OCI-LY1 (cell line): ENCODE measurements at regions not wholly inside any gene's neighbourhood (a gene's known extent, or its start where the extent isn't known, plus 50 kb on each side); places are given as distances from the start of the nearest gene placed in this dataset.

ENCODE experiments used
- H2AFZ ChIP-seq: fragments of 200-600 bp; sonication (generic), shearing (Covaris generic); 2 replicates; pipeline ENCODE4 v1.6.0; 2014; ENCODE audit warnings: antibody characterized with exemption, mild to moderate bottlenecking, low read length
- H3F3A ChIP-seq: fragments of 200-600 bp; sonication (generic), shearing (Covaris generic); 2 replicates; pipeline ENCODE4 v1.6.0; 2014; ENCODE audit warnings: mild to moderate bottlenecking, antibody characterized with exemption, low read length, moderate library complexity; ENCODE audit not compliant: insufficient read depth
- H3K27ac ChIP-seq: fragments of 200-600 bp; sonication (generic); 2 replicates; pipeline ENCODE4 v1.5.1; 2014; ENCODE audit warnings: low read length, mixed run types, mild to moderate bottlenecking, low read depth; ENCODE audit not compliant: poor library complexity, severe bottlenecking
- H3K27me3 ChIP-seq: fragments of 200-600 bp; sonication (generic); 2 replicates; pipeline ENCODE4 v1.6.0; 2014; ENCODE audit warnings: antibody characterized with exemption, mild to moderate bottlenecking, low read length, moderate library complexity; ENCODE audit not compliant: insufficient read depth
- H3K36me3 ChIP-seq: fragments of 200-600 bp; sonication (generic); 2 replicates; pipeline ENCODE4 v1.6.1; 2014; ENCODE audit warnings: mild to moderate bottlenecking, antibody characterized with exemption, low read length, moderate library complexity, mixed read lengths; ENCODE audit not compliant: insufficient read depth
- H3K4me1 ChIP-seq: fragments of 200-600 bp; sonication (generic); 2 replicates; pipeline ENCODE4 v1.5.1; 2014; ENCODE audit warnings: mild to moderate bottlenecking, low read length, moderate library complexity; ENCODE audit not compliant: insufficient read depth, severe bottlenecking
- H3K4me2 ChIP-seq: fragments of 200-600 bp; sonication (generic), shearing (Covaris generic); 2 replicates; pipeline ENCODE4 v1.6.1; 2014; ENCODE audit warnings: low read length
- H3K4me3 ChIP-seq: fragments of 200-600 bp; sonication (generic); 2 replicates; pipeline ENCODE4 v1.5.1; 2014; ENCODE audit warnings: low read length, low read depth, mild to moderate bottlenecking, mixed read lengths; ENCODE audit not compliant: poor library complexity, severe bottlenecking
- H3K79me2 ChIP-seq: fragments of 200-600 bp; shearing (Covaris generic); 2 replicates; pipeline ENCODE4 v1.6.1; 2016; ENCODE audit warnings: mixed run types, low read length, mixed read lengths; ENCODE audit not compliant: insufficient read depth
- H3K9ac ChIP-seq: fragments of 200-600 bp; sonication (generic), shearing (Covaris generic); 2 replicates; pipeline ENCODE4 v1.6.1; 2014; ENCODE audit warnings: mild to moderate bottlenecking, low read length, mixed read lengths
- H3K9me2 ChIP-seq: fragments of 200-600 bp; sonication (generic), shearing (Covaris generic); 2 replicates; pipeline ENCODE4 v1.6.1; 2014; ENCODE audit warnings: low read depth, mild to moderate bottlenecking, low read length, mixed read lengths
- H3K9me3 ChIP-seq: fragments of 200-600 bp; shearing (Covaris generic); 2 replicates; pipeline ENCODE4 v1.6.1; 2014; ENCODE audit warnings: low read length, mixed read lengths
- H4K20me1 ChIP-seq: fragments of 200-600 bp; sonication (generic), shearing (Covaris generic); 2 replicates; pipeline ENCODE4 v1.6.0; 2016; ENCODE audit warnings: mild to moderate bottlenecking, low read length; ENCODE audit not compliant: insufficient read depth
- EZH2 ChIP-seq: fragments of 200-600 bp; sonication (generic), shearing (Covaris generic); IDR thresholded peaks from 2 replicates; pipeline ENCODE4 v1.8.0; 2017; ENCODE audit warnings: borderline replicate concordance, mixed run types, mild to moderate bottlenecking, antibody characterized with exemption, low read length, moderate library complexity, mixed read lengths
- TF ChIP-seq, protein P1 (sequence below): fragments of 200-600 bp; sonication (generic), shearing (Covaris generic); IDR thresholded peaks from 2 replicates; pipeline ENCODE4 v1.5.1; 2017; ENCODE audit warnings: mild to moderate bottlenecking, antibody characterized with exemption, low read length, moderate library complexity, mixed read lengths

DNA sequence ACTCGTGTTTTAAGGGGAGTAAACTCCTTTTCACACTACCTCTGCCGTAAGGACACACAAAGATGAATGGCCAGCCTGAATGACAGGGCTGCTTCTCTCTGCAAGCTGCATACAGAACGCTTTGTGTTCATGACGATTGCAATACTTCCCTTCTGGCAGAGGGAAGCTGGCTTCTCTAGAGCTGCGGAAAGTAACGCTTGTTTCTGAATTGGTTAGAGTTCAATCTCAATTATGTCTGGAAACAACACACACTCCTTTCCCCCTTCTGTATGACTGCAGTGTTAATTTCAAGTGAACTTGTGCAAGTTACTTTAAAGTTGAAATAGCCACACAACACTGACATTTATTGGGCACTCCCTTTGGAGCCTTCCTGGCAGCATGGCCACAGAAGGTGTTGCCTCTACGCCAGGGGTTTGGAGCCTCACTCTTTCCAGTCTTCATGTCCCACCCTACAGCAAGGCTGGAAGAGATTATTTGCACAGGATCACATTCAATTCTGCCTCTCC, 242.6 kb downstream of the NDFIP2 start:
- Histone ChIP-seq H3K4me3 (no peak overlapping the region), H3K9me3 (no peaks in the 10 kb centered on the region), H3K27ac (no peak overlapping the region), H3K4me2 (no peak overlapping the region), H2AFZ (no peak overlapping the region), H3F3A (no peaks in the 10 kb centered on the region), H4K20me1 (no peaks in the 10 kb centered on the region), H3K79me2 (no peaks in the 10 kb centered on the region), H3K9me2 (no peaks in the 10 kb centered on the region), H3K4me1 (no peaks in the 10 kb centered on the region), H3K9ac (no peak overlapping the region), H3K36me3 (no peaks in the 10 kb centered on the region), H3K27me3 (no peaks in the 10 kb centered on the region)
- no peak for TF ChIP-seq EZH2

DNA sequence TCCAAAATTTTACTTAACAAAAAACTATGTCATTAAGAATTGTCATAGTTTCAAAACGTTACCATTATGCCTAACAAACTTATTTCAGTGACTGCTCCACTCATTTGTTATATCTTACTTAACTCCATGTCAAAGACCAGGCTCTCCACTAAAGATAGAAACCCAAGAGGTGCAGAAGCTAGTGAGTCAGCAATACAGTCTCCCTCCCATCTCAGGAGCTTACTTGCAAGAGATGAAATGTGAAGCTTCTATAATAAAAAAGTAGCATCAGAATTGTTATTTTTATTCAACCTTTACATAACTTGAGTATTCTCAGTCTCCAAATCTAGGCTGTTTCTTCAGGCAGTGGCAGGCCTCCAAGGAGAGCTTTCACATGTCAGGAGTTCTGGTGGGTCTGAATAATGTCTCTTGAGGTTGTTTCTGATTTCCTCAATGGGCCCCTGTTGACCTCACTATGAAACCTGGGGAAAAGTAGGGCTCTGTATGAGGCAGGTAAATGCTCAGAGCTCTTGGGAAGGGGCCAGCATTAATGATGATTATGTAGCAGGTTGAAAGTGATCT, 242.0 kb downstream of the NDFIP2 start:
- TF ChIP-seq, protein P1, sequence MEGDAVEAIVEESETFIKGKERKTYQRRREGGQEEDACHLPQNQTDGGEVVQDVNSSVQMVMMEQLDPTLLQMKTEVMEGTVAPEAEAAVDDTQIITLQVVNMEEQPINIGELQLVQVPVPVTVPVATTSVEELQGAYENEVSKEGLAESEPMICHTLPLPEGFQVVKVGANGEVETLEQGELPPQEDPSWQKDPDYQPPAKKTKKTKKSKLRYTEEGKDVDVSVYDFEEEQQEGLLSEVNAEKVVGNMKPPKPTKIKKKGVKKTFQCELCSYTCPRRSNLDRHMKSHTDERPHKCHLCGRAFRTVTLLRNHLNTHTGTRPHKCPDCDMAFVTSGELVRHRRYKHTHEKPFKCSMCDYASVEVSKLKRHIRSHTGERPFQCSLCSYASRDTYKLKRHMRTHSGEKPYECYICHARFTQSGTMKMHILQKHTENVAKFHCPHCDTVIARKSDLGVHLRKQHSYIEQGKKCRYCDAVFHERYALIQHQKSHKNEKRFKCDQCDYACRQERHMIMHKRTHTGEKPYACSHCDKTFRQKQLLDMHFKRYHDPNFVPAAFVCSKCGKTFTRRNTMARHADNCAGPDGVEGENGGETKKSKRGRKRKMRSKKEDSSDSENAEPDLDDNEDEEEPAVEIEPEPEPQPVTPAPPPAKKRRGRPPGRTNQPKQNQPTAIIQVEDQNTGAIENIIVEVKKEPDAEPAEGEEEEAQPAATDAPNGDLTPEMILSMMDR: no peak
- TF ChIP-seq EZH2: no peak
- no peak overlapping the region for H2AFZ ChIP-seq
- no peaks in the 10 kb centered on the region for H3K4me1 ChIP-seq
- no peaks in the 10 kb centered on the region for H3K9me3 ChIP-seq
- H3K4me2 ChIP-seq: no peak overlapping the region
- H3K79me2 ChIP-seq: no peaks in the 10 kb centered on the region
- H4K20me1 ChIP-seq: no peaks in the 10 kb centered on the region
- no peak overlapping the region for H3K9ac ChIP-seq
- H3K4me3 ChIP-seq: no peak overlapping the region
- no peaks in the 10 kb centered on the region for H3K27me3 ChIP-seq
- H3K9me2 ChIP-seq: no peaks in the 10 kb centered on the region
- H3K36me3 ChIP-seq: no peaks in the 10 kb centered on the region
- no peaks in the 10 kb centered on the region for H3F3A ChIP-seq
- H3K27ac ChIP-seq: no peak overlapping the region

DNA sequence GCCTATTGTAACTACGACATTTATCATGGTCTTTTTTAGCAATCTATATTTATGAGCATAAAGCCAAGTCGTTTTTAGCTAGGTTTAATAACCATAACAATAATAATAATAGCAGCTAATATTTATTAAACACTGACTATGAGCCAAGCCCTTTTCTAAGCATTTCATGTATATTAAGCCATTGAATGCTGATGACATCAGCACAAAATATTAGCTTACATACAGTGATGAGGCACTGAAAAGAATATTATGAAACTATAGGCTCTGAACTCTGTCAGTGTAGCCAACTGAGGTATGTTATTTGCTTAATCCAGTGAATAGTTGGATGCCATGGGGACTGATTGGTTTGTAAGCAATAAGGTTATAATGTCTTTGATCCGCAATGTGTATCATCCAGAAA, 235.2 kb downstream of the NDFIP2 start:
- no peak overlapping the region for H3K27ac ChIP-seq
- H3K27me3 ChIP-seq: no peaks in the 10 kb centered on the region
- no peaks in the 10 kb centered on the region for H3K36me3 ChIP-seq
- no peaks in the 10 kb centered on the region for H4K20me1 ChIP-seq
- H3K9me2 ChIP-seq: no peaks in the 10 kb centered on the region
- no peak overlapping the region for H2AFZ ChIP-seq
- H3K9me3 ChIP-seq: no peaks in the 10 kb centered on the region
- no peaks in the 10 kb centered on the region for H3F3A ChIP-seq
- TF ChIP-seq EZH2: no peak
- TF ChIP-seq, protein P1: no peak
- no peak overlapping the region for H3K4me2 ChIP-seq
- H3K4me3 ChIP-seq: no peak overlapping the region
- H3K9ac ChIP-seq: no peak overlapping the region
- no peaks in the 10 kb centered on the region for H3K4me1 ChIP-seq
- no peaks in the 10 kb centered on the region for H3K79me2 ChIP-seq

- no peaks in the 10 kb centered on the region for H3K9me2 ChIP-seq
- H2AFZ ChIP-seq: no peak overlapping the region
- TF ChIP-seq, protein P1: no peak
- TF ChIP-seq EZH2: no peak
- H3K4me1 ChIP-seq: no peaks in the 10 kb centered on the region
- no peak overlapping the region for H3K9ac ChIP-seq
- no peak overlapping the region for H3K27ac ChIP-seq
- H3F3A ChIP-seq: no peaks in the 10 kb centered on the region
- H3K36me3 ChIP-seq: no peaks in the 10 kb centered on the region
- no peaks in the 10 kb centered on the region for H3K27me3 ChIP-seq
- H3K9me3 ChIP-seq: no peaks in the 10 kb centered on the region
- H3K4me3 ChIP-seq: no peak overlapping the region
- H3K79me2 ChIP-seq: no peaks in the 10 kb centered on the region
- no peak overlapping the region for H3K4me2 ChIP-seq
- no peaks in the 10 kb centered on the region for H4K20me1 ChIP-seq
These were observed 230.7 kb downstream of the NDFIP2 start for GRCh38 chr13:79711631-79712030.
